IPS-NIHi11 (cell line): ENCODE measurements at regions not wholly inside any gene's neighbourhood (a gene's known extent, or its start where the extent isn't known, plus 50 kb on each side); places are given as distances from the start of the nearest gene placed in this dataset.
"Not testable (repeated sequence)": the region's sequence is repeated elsewhere in the genome, so short reads cannot be mapped to it uniquely, and the experiment has no call there.

ENCODE experiments used
- DNase-seq: peaks from one replicate; pipeline ENCODE4 v3.0.0; 2012; ENCODE audit warnings: mixed read lengths, low spot score

- no peak for DNase-seq
These were observed 1649.6 kb downstream of the LRRC4C start for GRCh38 chr11:39809833-39810232.

- DNase-seq: no peak
These were observed 1651.5 kb downstream of the LRRC4C start for GRCh38 chr11:39807904-39808303.

GRCh38 chr11:39806652-39807051, 1652.8 kb downstream of the LRRC4C start:
- DNase-seq: no peak

- no peak for DNase-seq
These were observed 1655.2 kb downstream of the LRRC4C start for GRCh38 chr11:39804271-39804670.

- DNase-seq: no peak
These were observed 1672.8 kb downstream of the LRRC4C start for GRCh38 chr11:39786682-39787081.

- DNase-seq: no peak
These were observed 1673.2 kb downstream of the LRRC4C start for GRCh38 chr11:39786281-39786680.

- DNase-seq: no peak
These were observed 1674.6 kb downstream of the LRRC4C start for GRCh38 chr11:39784873-39785272.

GRCh38 chr11:39780131-39780530, 1679.3 kb downstream of the LRRC4C start:
- DNase-seq: no peak

- DNase-seq: no peak
These were observed 1682.4 kb downstream of the LRRC4C start for GRCh38 chr11:39777035-39777434.

- no peak for DNase-seq
These were observed 1686.8 kb downstream of the LRRC4C start for GRCh38 chr11:39772525-39773137.

GRCh38 chr11:39768214-39768613, 1691.2 kb downstream of the LRRC4C start:
- no peak for DNase-seq

GRCh38 chr11:39745401-39745800, 1714.1 kb downstream of the LRRC4C start:
- no peak for DNase-seq

- no peak for DNase-seq
These were observed 1718.4 kb downstream of the LRRC4C start for GRCh38 chr11:39741066-39741465.

GRCh38 chr11:39736351-39736750, 1723.1 kb downstream of the LRRC4C start:
- DNase-seq: not testable (repeated sequence)

GRCh38 chr11:39732001-39732400, 1727.5 kb downstream of the LRRC4C start:
- no peak for DNase-seq

- DNase-seq: no peak
These were observed 1734.4 kb downstream of the LRRC4C start for GRCh38 chr11:39725081-39725480.

GRCh38 chr11:39724404-39724803, 1735.0 kb downstream of the LRRC4C start:
- peak; percentile 13 for DNase-seq

GRCh38 chr11:39712581-39712980, 1746.9 kb downstream of the LRRC4C start:
- no peak for DNase-seq

- no peak for DNase-seq
These were observed 1768.6 kb downstream of the LRRC4C start for GRCh38 chr11:39690856-39691255.

GRCh38 chr11:39683951-39684554, 1775.4 kb downstream of the LRRC4C start:
- DNase-seq: no peak

- DNase-seq: no peak
These were observed 1776.0 kb downstream of the LRRC4C start for GRCh38 chr11:39683288-39683950.

- no peak for DNase-seq
These were observed 1778.0 kb downstream of the LRRC4C start for GRCh38 chr11:39681428-39681827.

GRCh38 chr11:39678996-39679395, 1780.5 kb downstream of the LRRC4C start:
- no peak for DNase-seq

GRCh38 chr11:39675171-39675570, 1784.3 kb downstream of the LRRC4C start:
- no peak for DNase-seq
